MCF 10A (cell line): ENCODE measurements at regions not wholly inside any gene's neighbourhood (a gene's known extent, or its start where the extent isn't known, plus 50 kb on each side); places are given as distances from the start of the nearest gene placed in this dataset.

ENCODE experiments used
- BruUV-seq: library from RNA; stranded (reverse); fragments of 400-500 nt; replicated peaks from 2 replicates; lab custom pipeline; 2021; lab: Mats Ljungman, UMichigan
- CTCF ChIA-PET: fragments of 300-600 bp; sonication (Branson Sonifier 250); formaldehyde crosslinking; extraction: SDS; loops from one replicate; lab custom pipeline; 2021; ENCODE audit warnings: antibody characterized with exemption, inconsistent platforms; lab: Yijun Ruan, JAX
- POLR2A ChIA-PET: fragments of 300-600, 350-650 bp; sonication (Branson Sonifier 250); formaldehyde crosslinking; extraction: SDS; loops from one replicate; lab custom pipeline; 2020; ENCODE audit warnings: antibody characterized with exemption, inconsistent platforms; lab: Yijun Ruan, JAX
- DNase-seq: peaks from one replicate; pipeline ENCODE4 v3.0.0-alpha.2; 2018; ENCODE audit not compliant: unreplicated experiment
- H3K27ac Mint-ChIP-seq: one replicate; pipeline ENCODE4 v1.8.0; 2022; ENCODE audit warnings: mild to moderate bottlenecking, low read depth, mixed read lengths; ENCODE audit not compliant: unreplicated experiment
- H3K27me3 Mint-ChIP-seq: one replicate; pipeline ENCODE4 v1.8.0; 2022; ENCODE audit warnings: mixed read lengths; ENCODE audit not compliant: insufficient read depth, unreplicated experiment
- H3K36me3 Mint-ChIP-seq: one replicate; pipeline ENCODE4 v1.8.0; 2022; ENCODE audit warnings: mild to moderate bottlenecking, moderate library complexity, mixed read lengths; ENCODE audit not compliant: insufficient read depth, unreplicated experiment
- H3K4me1 Mint-ChIP-seq: one replicate; pipeline ENCODE4 v1.8.0; 2022; ENCODE audit warnings: mixed read lengths; ENCODE audit not compliant: insufficient read depth, unreplicated experiment
- H3K4me3 Mint-ChIP-seq: one replicate; pipeline ENCODE4 v1.8.0; 2022; ENCODE audit warnings: mild to moderate bottlenecking, moderate library complexity, mixed read lengths; ENCODE audit not compliant: unreplicated experiment
- H3K9me3 Mint-ChIP-seq: one replicate; pipeline ENCODE4 v1.8.0; 2022; ENCODE audit warnings: mixed read lengths; ENCODE audit not compliant: unreplicated experiment
- CTCF ChIP-seq: fragments of 200-600 bp; IDR thresholded peaks from one replicate; pipeline ENCODE4 v1.8.0; 2022; ENCODE audit warnings: antibody characterized with exemption, mild to moderate bottlenecking; ENCODE audit not compliant: unreplicated experiment
- intact Hi-C: fragments of 100-400 bp; cut with micrococcal nuclease; formaldehyde crosslinking; loops from 2 replicates; pipeline ENCODE4 v1.14.1; 2022

- H3K9me3 Mint-ChIP-seq = no peaks in the 10 kb centered on the region
- DNase-seq = no peak
- no peak overlapping the region for H3K4me3 Mint-ChIP-seq
- ChIA-PET CTCF (interaction anchor here (0.6 kb wide), 1 partner anchor 169 kb away, joined by 3 read pairs; no protein-coding TSS in a partner anchor), POLR2A (interaction anchor here (0.6 kb wide), 1 partner anchor 174 kb away, joined by 3 read pairs; no protein-coding TSS in a partner anchor)
- intact Hi-C loops = no loop called here
- H3K36me3 Mint-ChIP-seq = no peaks in the 10 kb centered on the region
- no peak for TF ChIP-seq CTCF
- no peak overlapping the region for H3K27ac Mint-ChIP-seq
- no peaks in the 10 kb centered on the region for H3K4me1 Mint-ChIP-seq
- BruUV-seq = no TSS peak
- H3K27me3 Mint-ChIP-seq = no peaks in the 10 kb centered on the region
Measured at GRCh38 chr7:135840591-135840990, 92.0 kb upstream of the FAM180A start.

- intact Hi-C loops = no loop called here
- H3K9me3 Mint-ChIP-seq = no peaks in the 10 kb centered on the region
- CTCF ChIA-PET = no interaction called here
- POLR2A ChIA-PET = no interaction called here
- no peaks in the 10 kb centered on the region for H3K36me3 Mint-ChIP-seq
- no peaks in the 10 kb centered on the region for H3K27me3 Mint-ChIP-seq
- H3K4me1 Mint-ChIP-seq = no peaks in the 10 kb centered on the region
- DNase-seq = no peak
- no peak overlapping the region for H3K27ac Mint-ChIP-seq
- no peak for TF ChIP-seq CTCF
- no peak overlapping the region for H3K4me3 Mint-ChIP-seq
- no TSS peak for BruUV-seq
Measured at GRCh38 chr7:135837675-135838074, 89.1 kb upstream of the FAM180A start.

- DNase-seq = no peak
- Mint-ChIP-seq H3K4me3 (no peak overlapping the region), H3K4me1 (no peaks in the 10 kb centered on the region), H3K27ac (no peak overlapping the region), H3K27me3 (peaks cover 22% of the 10 kb centered on the region), H3K36me3 (no peaks in the 10 kb centered on the region), H3K9me3 (no peaks in the 10 kb centered on the region)
- intact Hi-C loops = no loop called here
- CTCF ChIA-PET = interaction anchor here (0.6 to 1.8 kb wide), 4 partner anchors 9 to 1167 kb away, joined by 3 to 7 read pairs (median 3); no protein-coding TSS in a partner anchor
- POLR2A ChIA-PET = interaction anchor here (0.7 kb wide), 1 partner anchor 16 kb away, joined by 4 read pairs; no protein-coding TSS in a partner anchor
- BruUV-seq = no TSS peak
- no peak for TF ChIP-seq CTCF
Measured at GRCh38 chr7:135834266-135834665, 85.7 kb upstream of the FAM180A start.

GRCh38 chr7:135833642-135834041 is 85.0 kb upstream of the FAM180A start:
- ChIA-PET CTCF (interaction anchor here (1.8 kb wide), 1 partner anchor 33 kb away, joined by 7 read pairs; no protein-coding TSS in a partner anchor), POLR2A (interaction anchor here (0.7 kb wide), 1 partner anchor 16 kb away, joined by 4 read pairs; no protein-coding TSS in a partner anchor)
- intact Hi-C loops = no loop called here
- H3K36me3 Mint-ChIP-seq = no peaks in the 10 kb centered on the region
- no TSS peak for BruUV-seq
- H3K4me3 Mint-ChIP-seq = no peak overlapping the region
- H3K9me3 Mint-ChIP-seq = no peaks in the 10 kb centered on the region
- TF ChIP-seq CTCF = no peak
- no peaks in the 10 kb centered on the region for H3K4me1 Mint-ChIP-seq
- peaks cover 22% of the 10 kb centered on the region for H3K27me3 Mint-ChIP-seq
- no peak overlapping the region for H3K27ac Mint-ChIP-seq
- no peak for DNase-seq
